ENCODE measurements at regions not wholly inside any gene's neighbourhood (a gene's known extent, or its start where the extent isn't known, plus 50 kb on each side); places are given as distances from the start of the nearest gene placed in this dataset.

GRCh38 chr11:71370020-71370747, 78.0 kb downstream of the DHCR7 start:
- no peak for TF ChIP-seq CTCF (conservative IDR thresholded peaks at IDR 0.05)
- WGBS (ENCODE audit: extremely low coverage, insufficient read length, low lambda C conversion rate), result no CpG with 5 or more reads among the region's 6 CpGs
- H3K79me1 ChIP-seq (ENCODE audit: insufficient read depth, low read depth, low read length, poor library complexity, severe bottlenecking), result no peaks in the 10 kb centered on the region
- no peak overlapping the region for H3K56ac ChIP-seq (ENCODE audit: insufficient read length, low read depth, low read length)
- H2BK120ac ChIP-seq (ENCODE audit: low read depth, low read length, poor library complexity, severe bottlenecking), result no peak overlapping the region
- H2AFZ ChIP-seq (ENCODE audit: low read length), result no peak overlapping the region
- no peak for DNase-seq
- no peak overlapping the region for H2BK20ac ChIP-seq (ENCODE audit: low read depth, low read length, poor library complexity, severe bottlenecking)
- H3K9me3 Mint-ChIP-seq, result no peaks in the 10 kb centered on the region; a peak in 1 of 5 replicates
- H2AK5ac ChIP-seq (ENCODE audit: insufficient read length, low read length), result no peak overlapping the region
- no peak overlapping the region for H3T11ph ChIP-seq (ENCODE audit: low read length)
- H3K79me2 ChIP-seq (ENCODE audit: insufficient read depth, low read length), result no peaks in the 10 kb centered on the region
- no peak overlapping the region for H2BK15ac ChIP-seq (ENCODE audit: low read depth, low read length)
- H4K20me1 ChIP-seq (ENCODE audit: control insufficient read depth, insufficient read depth, insufficient read length), result no peaks in the 10 kb centered on the region
- no peak overlapping the region for H3K27ac ChIP-seq (ENCODE audit: insufficient read length, low read depth, low read length)
- peaks cover 6 to 14% of the 10 kb centered on the region in 2 experiments for H3K4me1 Mint-ChIP-seq
- peaks cover 0 to 2% (median 0%) of the 10 kb centered on the region in 3 experiments; a peak in 1 of 7 replicates for H3K36me3 Mint-ChIP-seq (ENCODE audit: insufficient read depth in 1 of 3, low read depth in 3 of 3)
- no peak overlapping the region for H2BK12ac ChIP-seq (ENCODE audit: insufficient read length, low read depth, low read length)
- H3K27ac Mint-ChIP-seq, result no peak overlapping the region
- no peak overlapping the region for H3K9ac ChIP-seq (ENCODE audit: extremely low read depth, insufficient read length, low read length)
- no peaks in the 10 kb centered on the region for H3K27me3 ChIP-seq (ENCODE audit: insufficient read depth, low read length)
- no peak overlapping the region for H4K5ac ChIP-seq (ENCODE audit: insufficient read length, low read depth, low read length)
- no peak overlapping the region for H3K4me2 ChIP-seq (ENCODE audit: insufficient read depth, insufficient read length, low read length)
- H4K8ac ChIP-seq (replicated peaks; ENCODE audit: insufficient read length, low read depth, low read length), result no peak overlapping the region
- no peak overlapping the region for H3K23ac ChIP-seq (ENCODE audit: insufficient read length, low read depth, low read length)
- H4K91ac ChIP-seq (ENCODE audit: insufficient read length, low read depth, low read length), result no peak overlapping the region
- no peak overlapping the region for H2BK5ac ChIP-seq (ENCODE audit: insufficient read length, low read length)
- H3K9me3 ChIP-seq (ENCODE audit: control insufficient read depth, low read depth, low read length), result no peaks in the 10 kb centered on the region
- H3K27me3 Mint-ChIP-seq (ENCODE audit: low read depth), result peaks cover 3% of the 10 kb centered on the region
- H3K4me3 Mint-ChIP-seq, result no peak overlapping the region
- no peak overlapping the region for H3K14ac ChIP-seq (ENCODE audit: insufficient read depth, low read length)
- no peaks in the 10 kb centered on the region for H3K23me2 ChIP-seq (ENCODE audit: insufficient read length, low read depth, low read length, poor library complexity, severe bottlenecking)
- H3K4ac ChIP-seq (ENCODE audit: low read depth, low read length), result no peak overlapping the region
- H3K4me1 ChIP-seq (ENCODE audit: insufficient read depth, low read length), result peaks cover 7% of the 10 kb centered on the region
- no peak overlapping the region for H3K18ac ChIP-seq (ENCODE audit: insufficient read length, low read depth, low read length)

Measured in H9 (cell line).